GM12872 (cell line): ENCODE measurements at regions not wholly inside any gene's neighbourhood (a gene's known extent, or its start where the extent isn't known, plus 50 kb on each side); places are given as distances from the start of the nearest gene placed in this dataset.

ENCODE experiments used
- TF ChIP-seq, protein P1 (sequence below): IDR thresholded peaks from 3 replicates; pipeline ENCODE4 v1.5.1; 2011; ENCODE audit warnings: low read depth, mild to moderate bottlenecking, low read length, moderate library complexity; ENCODE audit not compliant: insufficient read depth

DNA sequence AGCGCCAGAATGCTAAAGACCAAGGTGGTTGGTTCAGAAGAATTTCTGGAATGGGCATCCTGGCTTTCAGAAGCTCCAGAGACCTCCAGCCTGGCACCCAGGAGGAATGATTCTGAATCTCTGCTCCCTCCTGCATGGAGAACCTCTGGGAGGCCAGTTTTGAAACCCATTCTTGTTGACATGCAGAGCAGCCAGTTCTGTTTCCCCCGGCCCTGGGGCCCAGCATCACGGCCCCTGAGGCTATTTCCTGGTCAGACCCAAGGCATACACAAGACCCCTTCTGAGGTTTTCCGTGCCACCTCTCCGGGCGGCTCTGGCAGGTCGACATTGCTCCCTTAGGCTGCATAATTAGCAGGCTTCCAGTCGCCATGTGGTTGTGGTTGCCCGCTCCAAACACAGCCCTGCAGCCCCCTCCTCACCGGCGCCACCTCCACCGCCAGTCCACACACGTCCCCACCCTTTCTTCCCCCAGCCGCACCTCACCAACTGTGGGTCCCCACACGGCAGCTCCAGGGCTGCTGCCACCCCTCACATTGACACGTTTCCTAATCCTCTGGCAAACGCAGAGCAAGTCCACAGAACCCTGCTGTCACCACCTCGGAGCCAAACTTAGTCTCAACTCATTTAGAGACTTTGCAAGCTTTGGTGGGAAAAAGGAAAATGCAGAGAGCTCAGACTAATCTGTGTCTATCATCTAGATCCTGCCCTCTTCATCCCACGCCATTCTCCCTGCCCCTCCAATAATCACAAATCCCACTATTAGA, 367.1 kb downstream of the SOX9 start:
- TF ChIP-seq, protein P1, sequence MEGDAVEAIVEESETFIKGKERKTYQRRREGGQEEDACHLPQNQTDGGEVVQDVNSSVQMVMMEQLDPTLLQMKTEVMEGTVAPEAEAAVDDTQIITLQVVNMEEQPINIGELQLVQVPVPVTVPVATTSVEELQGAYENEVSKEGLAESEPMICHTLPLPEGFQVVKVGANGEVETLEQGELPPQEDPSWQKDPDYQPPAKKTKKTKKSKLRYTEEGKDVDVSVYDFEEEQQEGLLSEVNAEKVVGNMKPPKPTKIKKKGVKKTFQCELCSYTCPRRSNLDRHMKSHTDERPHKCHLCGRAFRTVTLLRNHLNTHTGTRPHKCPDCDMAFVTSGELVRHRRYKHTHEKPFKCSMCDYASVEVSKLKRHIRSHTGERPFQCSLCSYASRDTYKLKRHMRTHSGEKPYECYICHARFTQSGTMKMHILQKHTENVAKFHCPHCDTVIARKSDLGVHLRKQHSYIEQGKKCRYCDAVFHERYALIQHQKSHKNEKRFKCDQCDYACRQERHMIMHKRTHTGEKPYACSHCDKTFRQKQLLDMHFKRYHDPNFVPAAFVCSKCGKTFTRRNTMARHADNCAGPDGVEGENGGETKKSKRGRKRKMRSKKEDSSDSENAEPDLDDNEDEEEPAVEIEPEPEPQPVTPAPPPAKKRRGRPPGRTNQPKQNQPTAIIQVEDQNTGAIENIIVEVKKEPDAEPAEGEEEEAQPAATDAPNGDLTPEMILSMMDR: no peak

DNA sequence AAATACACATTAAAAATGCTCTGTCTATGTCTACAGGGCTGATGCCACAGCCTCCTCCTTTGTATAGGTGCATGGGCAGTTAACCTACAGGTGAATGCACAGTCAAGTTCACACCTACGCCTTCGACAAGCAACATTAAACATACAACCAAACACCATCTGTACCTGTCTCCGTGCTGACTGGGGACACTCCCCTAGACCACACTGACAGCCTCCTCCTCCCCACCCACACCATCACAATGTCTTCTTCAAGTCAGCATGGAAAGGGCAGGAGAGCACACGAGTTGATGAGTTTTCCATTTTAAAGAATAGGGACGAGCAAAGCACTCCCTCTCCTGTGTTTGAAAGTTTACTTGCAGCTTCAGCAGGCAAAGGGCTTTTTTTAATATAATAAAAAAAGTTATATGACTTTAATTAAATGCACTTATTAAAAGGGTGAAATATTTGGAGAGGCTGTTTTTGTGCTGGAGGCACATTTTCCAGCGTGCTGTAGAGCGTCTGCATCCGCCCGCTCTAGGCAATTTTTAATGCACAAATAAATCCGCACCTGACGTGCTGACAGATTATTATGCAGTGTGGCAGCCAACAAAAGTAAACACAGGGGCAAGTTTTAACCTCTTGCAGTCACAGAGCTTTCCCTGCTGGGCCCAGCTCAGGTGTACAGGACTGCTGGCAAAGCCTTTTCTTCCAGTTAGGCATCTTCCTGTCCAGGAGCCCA, 367.9 kb downstream of the SOX9 start:
- TF ChIP-seq, protein P1: no peak

DNA sequence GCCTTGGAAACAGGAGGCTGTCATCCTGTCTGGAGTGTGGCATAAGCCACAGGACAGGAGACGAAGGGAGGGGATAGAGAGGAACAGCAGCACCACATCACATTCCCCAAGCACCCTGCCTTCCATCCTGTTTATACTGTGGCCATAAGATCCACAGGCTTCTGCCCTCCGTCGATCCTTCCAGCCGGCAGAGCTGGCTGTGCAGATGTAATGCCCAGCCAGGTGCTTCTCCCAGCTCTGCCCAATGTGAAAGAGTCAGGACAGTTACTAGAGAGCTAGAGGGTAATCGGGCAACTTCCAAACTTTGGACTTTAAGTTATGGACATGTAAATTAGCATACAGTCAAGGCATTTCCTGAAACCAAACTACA, 368.4 kb downstream of the SOX9 start:
- TF ChIP-seq, protein P1: no peak

DNA sequence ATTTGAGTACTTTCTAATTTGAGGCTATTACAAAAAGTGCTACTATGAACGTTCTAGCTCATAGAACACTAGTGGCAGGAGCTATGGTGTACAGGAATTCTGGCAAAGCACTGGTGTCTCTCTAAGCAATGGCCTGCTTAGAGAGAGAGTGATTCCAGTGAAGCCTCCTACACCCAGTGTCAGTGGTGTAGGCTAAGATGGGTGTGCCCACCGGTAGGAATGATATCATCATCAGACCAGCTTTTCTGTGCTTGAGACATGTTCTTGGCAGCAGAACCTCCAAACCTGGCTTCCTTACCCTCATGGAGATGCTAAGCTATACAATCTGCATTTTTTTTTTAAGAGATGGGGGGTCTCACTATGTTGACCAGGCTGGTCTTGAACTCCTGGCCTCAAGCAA, 370.3 kb downstream of the SOX9 start:
- TF ChIP-seq, protein P1: no peak

DNA sequence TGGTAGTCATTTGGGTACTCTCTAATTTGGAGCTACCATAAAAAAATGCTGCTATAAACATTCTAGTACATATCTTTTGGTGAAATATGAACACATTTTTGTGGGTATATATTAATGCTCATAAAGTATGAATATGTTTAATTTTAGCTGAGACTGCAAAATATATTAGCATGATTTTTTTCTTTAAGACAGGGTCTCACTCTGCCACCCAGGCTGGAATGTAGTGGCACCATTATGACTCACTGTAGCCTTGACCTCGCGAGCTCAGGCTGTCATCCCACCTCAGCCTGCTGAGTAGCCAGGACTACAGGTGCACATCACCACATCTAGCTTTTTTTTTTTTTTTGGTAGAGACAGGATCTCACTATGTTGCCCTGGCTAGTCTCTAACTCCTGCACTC, 371.7 kb downstream of the SOX9 start:
- TF ChIP-seq, protein P1: no peak

DNA sequence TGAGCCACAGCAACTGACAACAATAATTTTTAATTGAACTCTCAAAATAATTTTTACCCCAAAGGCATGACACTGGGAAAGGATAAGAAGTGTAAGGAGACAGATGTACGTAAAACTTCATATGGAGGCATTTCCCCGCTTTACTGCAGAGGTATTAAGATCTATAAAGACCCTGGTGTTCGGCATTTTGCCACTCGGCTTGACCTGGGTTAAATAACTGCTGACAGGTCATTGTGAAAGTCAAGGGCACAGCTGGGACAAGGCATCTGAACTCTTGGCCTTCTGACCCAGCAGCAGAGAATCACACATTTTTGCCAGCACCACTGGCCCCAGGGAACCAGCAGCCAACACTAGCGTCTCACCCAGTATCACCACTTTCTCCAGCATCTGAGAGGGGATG, 372.1 kb downstream of the SOX9 start:
- TF ChIP-seq, protein P1: no peak

DNA sequence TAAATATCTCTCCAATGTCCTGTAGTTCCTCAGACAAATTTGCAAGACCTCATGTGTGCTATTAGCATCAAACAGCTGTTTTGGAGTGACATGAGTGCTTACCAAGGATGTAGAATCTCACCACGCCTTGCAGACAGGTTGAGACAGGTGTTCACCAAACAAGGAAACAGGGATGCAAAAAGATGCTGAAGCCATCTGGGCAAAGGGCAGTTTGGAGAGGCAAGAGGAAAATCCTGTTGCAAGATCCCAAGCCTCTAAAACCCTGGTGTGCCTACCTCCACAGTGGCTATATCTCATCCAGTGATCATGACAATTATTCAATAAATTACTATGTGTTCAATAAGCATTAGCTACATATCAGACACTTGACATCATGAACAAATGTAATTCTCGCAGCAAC, 373.7 kb downstream of the SOX9 start:
- TF ChIP-seq, protein P1: no peak
